Kidney (tissue), 13 donors: ENCODE measurements at regions not wholly inside any gene's neighbourhood (a gene's known extent, or its start where the extent isn't known, plus 50 kb on each side); places are given as distances from the start of the nearest gene placed in this dataset.

Experiments
- DNase-seq, 5 donors: peaks; one replicate each; pipeline ENCODE4 v3.0.0-alpha.2; 2013 to 2020
- FAIRE-seq: peaks from 2 replicates; lab custom pipeline; 2012; peaks lifted over from hg19 to GRCh38; lab: Jason Lieb, UNC
- H3K27ac ChIP-seq, 2 donors: one replicate each; pipeline ENCODE4 v1.7.0; 2013; ENCODE audit warnings: low read depth in 2 of 2, low read length in 2 of 2, inconsistent platforms in 1 of 2
- H3K27me3 ChIP-seq: one replicate; pipeline ENCODE4 v1.7.1; 2013; ENCODE audit warnings: low read length, inconsistent platforms; ENCODE audit not compliant: control insufficient read depth, insufficient read depth
- H3K36me3 ChIP-seq, 3 donors: one replicate each; pipeline versions ENCODE4 v1.7.0 to v1.7.1; 2013; ENCODE audit warnings: low read length in 3 of 3, control low read depth in 1 of 3, inconsistent platforms in 1 of 3; ENCODE audit not compliant: insufficient read depth in 3 of 3, control insufficient read depth in 2 of 3
- H3K4me1 ChIP-seq, 3 donors: one replicate each; pipeline versions ENCODE4 v1.7.0 to v1.7.1; 2013; ENCODE audit warnings: low read length in 3 of 3, inconsistent platforms in 1 of 3, low read depth in 1 of 3; ENCODE audit not compliant: control insufficient read depth in 2 of 3, insufficient read depth in 2 of 3
- H3K4me3 ChIP-seq, 3 donors: one replicate each; pipeline versions ENCODE4 v1.7.0 to v1.8.1; 2013; ENCODE audit warnings: low read length in 3 of 3, control low read depth in 1 of 3, inconsistent platforms in 1 of 3
- H3K9ac ChIP-seq, 3 donors: one replicate each; pipeline versions ENCODE4 v1.7.0 to v1.7.1; 2013; ENCODE audit warnings: low read length in 3 of 3, control low read depth in 1 of 3, inconsistent platforms in 1 of 3
- H3K9me3 ChIP-seq, 3 donors: one replicate each; pipeline versions ENCODE4 v1.7.0 to v1.7.1; 2013; ENCODE audit warnings: low read length in 3 of 3, control low read depth in 1 of 3, inconsistent platforms in 1 of 3; ENCODE audit not compliant: control insufficient read depth in 2 of 3, insufficient read depth in 1 of 3
- intact Hi-C: fragments of 100-400 bp; cut with DNase I; formaldehyde crosslinking; loops from one replicate; pipeline ENCODE4 v1.11.1; 2022
- TF ChIP-seq, protein P1 (sequence below): IDR thresholded peaks from 3 replicates; pipeline ENCODE4 v1.5.1; 2012; ENCODE audit warnings: mild to moderate bottlenecking, moderate library complexity, borderline replicate concordance; ENCODE audit not compliant: insufficient read depth; ENCODE audit errors: extremely low read depth
- donor health status: control.
- donor health status: control.
- donor health status: control.
- donor health status: control.
- donor health status: control.
- donor health status: DM: yes; HTN: yes; CAD: no.
- donor health status: Normal renal cell carcinoma (clear cell type).

DNA sequence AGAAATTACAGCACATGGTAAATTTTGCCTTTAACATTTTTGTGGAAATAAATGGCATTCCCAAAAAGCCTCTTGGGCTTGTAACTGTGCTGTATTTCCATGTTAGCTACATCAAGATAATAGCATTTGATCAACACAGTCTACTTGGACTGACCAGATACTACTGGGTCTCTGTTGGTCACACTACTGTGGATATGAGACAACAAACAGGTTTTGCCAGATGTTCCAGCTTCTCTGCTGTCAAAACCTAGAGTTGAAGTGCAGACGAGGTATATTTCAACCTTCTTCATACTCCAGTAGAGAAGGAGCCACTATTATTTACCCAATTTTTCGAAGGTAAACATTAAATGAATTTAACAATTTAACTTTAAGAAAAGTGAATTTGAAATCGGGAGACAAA, 284.7 kb upstream of the CITED2 start:
- DNase-seq: peak in 2 of 5 donors; percentile 11 to 13
- Histone ChIP-seq H3K9me3 (no peaks in the 10 kb centered on the region), H3K9ac (no peak overlapping the region), H3K4me3 (no peak overlapping the region), H3K36me3 (no peaks in the 10 kb centered on the region), H3K27ac (no peak overlapping the region), H3K27me3 (no peaks in the 10 kb centered on the region), H3K4me1 (peaks cover 2 to 27% (median 12%) of the 10 kb centered on the region in 3 donors)
- intact Hi-C loops: no loop called here
- FAIRE-seq: no peak
- TF ChIP-seq, protein P1, sequence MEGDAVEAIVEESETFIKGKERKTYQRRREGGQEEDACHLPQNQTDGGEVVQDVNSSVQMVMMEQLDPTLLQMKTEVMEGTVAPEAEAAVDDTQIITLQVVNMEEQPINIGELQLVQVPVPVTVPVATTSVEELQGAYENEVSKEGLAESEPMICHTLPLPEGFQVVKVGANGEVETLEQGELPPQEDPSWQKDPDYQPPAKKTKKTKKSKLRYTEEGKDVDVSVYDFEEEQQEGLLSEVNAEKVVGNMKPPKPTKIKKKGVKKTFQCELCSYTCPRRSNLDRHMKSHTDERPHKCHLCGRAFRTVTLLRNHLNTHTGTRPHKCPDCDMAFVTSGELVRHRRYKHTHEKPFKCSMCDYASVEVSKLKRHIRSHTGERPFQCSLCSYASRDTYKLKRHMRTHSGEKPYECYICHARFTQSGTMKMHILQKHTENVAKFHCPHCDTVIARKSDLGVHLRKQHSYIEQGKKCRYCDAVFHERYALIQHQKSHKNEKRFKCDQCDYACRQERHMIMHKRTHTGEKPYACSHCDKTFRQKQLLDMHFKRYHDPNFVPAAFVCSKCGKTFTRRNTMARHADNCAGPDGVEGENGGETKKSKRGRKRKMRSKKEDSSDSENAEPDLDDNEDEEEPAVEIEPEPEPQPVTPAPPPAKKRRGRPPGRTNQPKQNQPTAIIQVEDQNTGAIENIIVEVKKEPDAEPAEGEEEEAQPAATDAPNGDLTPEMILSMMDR: no peak

DNA sequence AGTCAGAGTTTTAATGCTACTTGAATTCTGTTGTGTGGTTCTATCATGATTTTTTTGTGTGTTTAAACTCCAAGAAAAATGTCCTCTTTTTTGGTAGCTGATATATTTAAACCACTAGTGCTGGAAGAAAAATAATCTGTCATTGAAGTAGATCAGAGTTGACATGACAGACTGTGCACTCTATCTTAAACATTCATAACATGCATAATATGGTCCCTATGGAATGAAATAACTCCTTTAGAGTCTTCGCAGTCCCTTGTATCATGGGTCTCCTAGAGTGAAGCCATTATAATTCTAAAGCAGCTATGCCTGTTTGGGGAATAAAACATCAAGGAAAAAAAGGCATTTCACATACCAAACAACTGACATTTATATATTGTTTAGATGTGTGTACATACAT, 282.7 kb upstream of the CITED2 start:
- H3K4me1 ChIP-seq: peaks cover 2 to 27% (median 12%) of the 10 kb centered on the region in 3 donors
- no peaks in the 10 kb centered on the region for H3K36me3 ChIP-seq
- FAIRE-seq (no peak), DNase-seq (no peak)
- intact Hi-C loops: no loop called here
- no peaks in the 10 kb centered on the region for H3K9me3 ChIP-seq
- no peak overlapping the region for H3K4me3 ChIP-seq
- TF ChIP-seq, protein P1: no peak
- no peak overlapping the region for H3K27ac ChIP-seq
- no peak overlapping the region for H3K9ac ChIP-seq
- H3K27me3 ChIP-seq: no peaks in the 10 kb centered on the region

DNA sequence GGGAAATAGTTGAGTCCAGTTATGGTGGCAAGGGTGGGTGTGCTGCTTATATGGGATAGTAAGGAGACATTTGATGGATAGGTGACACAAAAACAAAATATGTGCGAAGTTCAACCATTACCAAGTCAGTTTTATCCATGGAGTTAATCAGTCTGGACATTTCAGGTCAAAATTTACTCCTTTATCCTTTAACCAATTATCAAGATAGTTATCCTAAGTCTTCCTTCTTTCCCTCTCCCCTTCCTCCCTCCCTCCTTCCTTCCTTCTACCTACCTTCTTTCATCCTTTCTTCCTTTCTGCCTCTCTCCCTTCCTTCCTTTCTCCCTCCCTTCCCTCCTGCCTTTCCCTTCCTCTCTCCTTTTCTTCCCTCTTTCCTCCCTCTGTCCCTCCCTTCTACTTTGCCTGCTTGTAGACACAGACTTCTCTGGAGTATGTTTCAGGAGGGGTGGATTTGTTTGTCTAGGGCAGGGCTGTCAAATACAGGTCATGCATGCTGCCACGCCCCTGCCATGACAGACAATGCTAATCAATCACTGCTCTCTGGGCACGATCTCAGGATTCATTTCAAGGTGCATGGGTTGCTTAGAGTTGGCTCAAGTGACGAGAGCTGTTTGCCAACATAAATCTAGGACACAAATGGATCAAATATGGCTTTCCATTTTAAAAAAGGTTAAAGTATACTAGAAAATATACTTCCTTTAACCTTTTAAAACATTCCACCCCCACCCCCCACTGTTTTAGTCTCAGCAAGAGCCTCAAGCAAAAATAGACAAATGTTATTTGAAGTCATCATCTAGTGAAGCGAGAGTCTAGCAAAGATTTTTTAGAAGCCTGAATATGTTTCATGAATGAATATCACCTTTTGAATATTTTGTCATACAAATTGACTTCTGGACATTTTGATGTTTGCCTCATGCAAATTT, 281.6 kb upstream of the CITED2 start:
- peak overlapping the region in 1 of 2 donors; percentile 51 for H3K27ac ChIP-seq
- H3K36me3 ChIP-seq: no peaks in the 10 kb centered on the region
- intact Hi-C loops: no loop called here
- DNase-seq (peak; percentile 44 to 70 (median 55)), FAIRE-seq (no peak)
- H3K4me3 ChIP-seq: peak overlapping the region in 1 of 3 donors; percentile 7
- no peak overlapping the region for H3K9ac ChIP-seq
- H3K4me1 ChIP-seq: peaks cover 2 to 27% (median 12%) of the 10 kb centered on the region in 3 donors
- no peaks in the 10 kb centered on the region for H3K9me3 ChIP-seq
- H3K27me3 ChIP-seq: no peaks in the 10 kb centered on the region
- TF ChIP-seq, protein P1: no peak
